NCI-H748 (cell line): ENCODE measurements at regions not wholly inside any gene's neighbourhood (a gene's known extent, or its start where the extent isn't known, plus 50 kb on each side); places are given as distances from the start of the nearest gene placed in this dataset.

Source experiments
- DNase-seq: peaks from one replicate; lab custom pipeline; 2025; ENCODE audit not compliant: unreplicated experiment; lab: John Stamatoyannopoulos, UW

GRCh38 chr7:25994433-25994994 lies 157.5 kb upstream of the NFE2L3 start:
- no peak for DNase-seq

DNA sequence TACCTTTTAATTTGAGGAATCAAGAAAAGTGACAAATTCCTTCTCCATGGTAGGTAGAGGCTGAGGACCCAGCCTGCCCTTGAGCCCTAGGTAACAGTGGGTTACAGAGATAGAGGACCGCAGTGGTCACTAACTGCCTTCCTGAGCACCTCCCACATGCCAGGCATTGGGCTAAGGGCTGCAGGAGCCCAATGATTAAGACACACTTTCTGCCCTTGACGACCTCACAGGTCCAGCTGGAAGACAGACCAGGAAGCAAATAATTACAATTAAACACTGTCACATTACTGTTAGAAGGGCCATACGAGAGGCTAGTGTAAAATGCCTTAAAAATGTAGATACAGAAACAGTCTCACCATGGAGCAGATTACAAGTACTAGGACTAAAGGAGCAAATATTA lies 156.8 kb upstream of the NFE2L3 start:
- DNase-seq = no peak

GRCh38 chr7:25996006-25996408 lies 156.0 kb upstream of the NFE2L3 start:
- peak; percentile 65 for DNase-seq

DNA sequence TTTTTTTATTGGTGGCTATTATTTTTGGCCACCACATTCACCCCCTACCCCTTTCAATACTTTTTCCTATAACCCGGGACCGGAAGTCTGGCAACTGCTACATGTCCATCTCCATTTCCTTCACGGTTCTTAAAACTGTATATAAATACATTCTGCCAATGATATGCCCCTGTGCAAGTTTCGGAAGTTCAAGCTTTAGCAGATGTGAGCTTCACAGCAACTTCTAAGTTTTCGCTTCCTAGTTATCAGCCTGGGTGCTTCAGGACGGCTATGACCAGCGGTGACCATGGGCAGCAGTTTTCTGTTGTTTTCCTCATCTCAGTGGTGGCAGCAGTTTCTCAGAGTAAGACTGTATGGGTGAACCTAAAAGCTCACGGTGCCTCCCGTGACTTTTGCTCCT lies 153.5 kb upstream of the NFE2L3 start:
- no peak for DNase-seq

DNA sequence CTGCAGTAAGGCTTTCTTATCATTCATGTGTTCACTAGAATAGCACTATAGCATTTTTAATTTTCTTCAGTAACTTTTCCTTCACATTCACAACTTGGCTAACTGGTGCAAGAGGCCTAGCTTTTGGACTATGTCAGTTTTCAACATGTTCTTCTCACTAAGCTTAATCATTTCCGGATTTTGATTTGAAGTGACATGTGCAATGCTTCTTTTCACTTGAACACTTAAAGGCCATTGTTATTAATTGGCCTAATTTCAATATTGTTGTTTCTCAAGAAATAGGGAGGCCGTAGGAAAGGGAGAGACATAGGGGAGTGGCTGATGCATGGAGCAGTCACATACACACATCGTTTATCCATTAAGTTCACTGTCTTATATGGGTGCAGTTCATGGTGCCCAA lies 151.2 kb upstream of the NFE2L3 start:
- no peak for DNase-seq

DNA sequence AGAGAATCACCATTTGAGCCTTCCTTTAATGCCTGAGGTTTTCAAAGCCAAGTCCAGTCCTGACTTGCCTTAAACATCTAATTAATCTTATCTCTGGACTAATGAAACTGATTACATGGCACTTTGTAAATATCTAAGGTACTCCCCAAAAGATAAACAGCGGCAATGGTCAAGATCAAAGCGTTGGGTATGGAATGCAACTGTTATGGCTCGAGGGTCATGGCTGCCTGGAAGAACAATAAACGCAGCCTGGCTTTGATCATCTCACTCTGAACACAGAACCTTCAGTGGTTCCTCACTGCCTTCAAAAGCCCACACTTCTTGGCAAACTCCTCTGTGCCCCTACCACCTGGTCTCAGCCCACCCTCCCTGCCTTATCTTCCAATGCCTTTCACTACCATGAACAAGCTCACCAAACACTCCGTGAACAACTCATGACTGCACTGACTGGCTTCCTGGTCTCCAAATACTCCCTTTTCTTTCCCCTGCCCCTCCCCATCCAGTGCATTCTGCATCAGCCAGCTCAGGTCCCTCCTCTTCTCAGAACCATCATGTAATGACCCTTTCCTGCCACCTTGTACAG lies 150.2 kb upstream of the NFE2L3 start:
- DNase-seq = no peak

- peak; percentile 13 for DNase-seq
Measured at GRCh38 chr7:26005683-26006410, 146.2 kb upstream of the NFE2L3 start.

DNA sequence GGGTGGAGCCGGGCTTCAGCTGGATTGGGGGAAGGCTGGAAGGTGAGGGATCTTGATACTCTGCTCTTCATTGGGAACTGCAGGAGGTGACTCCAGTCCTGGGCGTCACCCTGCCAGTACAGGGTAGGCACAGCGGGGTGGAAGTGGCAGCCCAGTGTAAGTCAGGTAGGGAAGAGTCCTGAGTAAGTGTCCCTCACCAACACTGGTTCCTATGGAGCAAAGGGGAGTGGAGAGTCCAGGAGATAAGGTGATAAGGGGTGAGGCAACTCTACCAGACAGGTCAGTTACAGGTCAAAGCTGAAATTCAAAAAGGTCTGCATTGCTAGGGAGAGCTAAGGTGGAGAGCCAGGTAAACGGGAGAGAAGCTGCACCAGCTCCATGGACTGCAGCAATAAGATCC lies 145.6 kb upstream of the NFE2L3 start:
- no peak for DNase-seq

- no peak for DNase-seq
Measured at GRCh38 chr7:26007510-26007909, 144.5 kb upstream of the NFE2L3 start.

GRCh38 chr7:26008428-26008827 lies 143.6 kb upstream of the NFE2L3 start:
- no peak for DNase-seq

- no peak for DNase-seq
Measured at GRCh38 chr7:26011039-26011696, 140.8 kb upstream of the NFE2L3 start.

DNA sequence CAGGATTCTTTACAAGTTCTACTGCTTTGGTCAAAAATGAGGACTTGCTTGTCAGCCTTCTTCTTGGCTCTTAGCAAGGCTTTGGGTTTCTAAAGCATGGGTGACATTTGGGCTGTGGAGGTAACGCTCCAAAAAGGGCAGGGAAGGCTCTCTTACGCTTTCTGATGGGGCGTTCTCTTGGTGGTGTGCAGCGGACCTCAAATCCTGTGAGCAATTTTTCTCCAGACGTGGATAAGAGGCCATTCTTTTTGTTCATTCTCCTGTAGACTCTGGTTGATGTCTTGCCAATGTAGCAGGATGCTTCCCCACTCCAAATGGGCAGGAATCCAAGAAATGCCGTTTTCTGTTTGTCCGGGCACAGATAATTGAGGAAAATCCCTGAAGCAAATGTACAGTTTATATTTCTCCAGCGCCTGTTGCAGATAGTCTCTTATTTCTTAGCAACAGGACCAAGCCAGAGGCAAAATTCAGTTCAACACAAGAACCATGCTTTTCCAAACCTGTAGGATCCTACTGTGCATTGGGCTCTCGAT lies 138.4 kb upstream of the NFE2L3 start:
- peak; percentile 78 for DNase-seq

DNA sequence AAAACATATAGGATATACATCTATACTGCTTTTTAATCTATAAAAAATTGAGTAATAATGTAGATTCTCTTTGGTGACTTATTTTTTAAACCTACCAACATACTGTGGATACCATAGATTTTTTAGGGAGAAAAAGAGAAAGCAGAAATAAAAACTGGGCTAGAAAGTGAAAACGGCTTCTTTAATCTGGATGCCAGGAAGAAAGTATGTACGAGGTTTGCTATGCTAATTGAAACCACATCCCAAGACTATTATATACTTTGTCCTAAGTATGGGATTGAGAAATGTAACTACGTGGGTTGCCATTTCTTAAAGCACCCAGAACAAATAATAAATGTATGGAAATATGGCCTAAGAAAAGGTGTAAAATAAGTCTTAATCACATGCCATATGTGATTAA lies 129.0 kb upstream of the NFE2L3 start:
- DNase-seq = no peak

DNA sequence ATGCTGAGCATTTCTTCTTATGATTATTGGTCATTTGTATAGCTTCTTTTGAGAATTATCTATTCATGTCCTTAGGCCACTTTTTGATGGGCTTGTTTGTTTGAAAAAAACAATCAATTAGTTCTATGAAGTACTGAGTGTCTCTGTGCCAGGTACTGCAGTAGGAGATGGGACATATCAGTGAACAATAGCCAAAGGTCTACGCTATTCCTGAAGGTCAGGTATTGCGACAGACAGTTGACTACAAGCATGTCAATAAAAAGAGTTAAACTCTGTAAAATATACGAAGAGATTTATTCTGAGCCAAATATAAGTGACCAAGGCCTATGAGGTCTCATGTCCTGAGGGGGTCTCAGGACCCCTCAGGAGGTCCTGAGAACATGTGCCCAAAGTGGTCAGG lies 122.1 kb upstream of the NFE2L3 start:
- DNase-seq = no peak

GRCh38 chr7:26034391-26034790 lies 117.6 kb upstream of the NFE2L3 start:
- no peak for DNase-seq

DNA sequence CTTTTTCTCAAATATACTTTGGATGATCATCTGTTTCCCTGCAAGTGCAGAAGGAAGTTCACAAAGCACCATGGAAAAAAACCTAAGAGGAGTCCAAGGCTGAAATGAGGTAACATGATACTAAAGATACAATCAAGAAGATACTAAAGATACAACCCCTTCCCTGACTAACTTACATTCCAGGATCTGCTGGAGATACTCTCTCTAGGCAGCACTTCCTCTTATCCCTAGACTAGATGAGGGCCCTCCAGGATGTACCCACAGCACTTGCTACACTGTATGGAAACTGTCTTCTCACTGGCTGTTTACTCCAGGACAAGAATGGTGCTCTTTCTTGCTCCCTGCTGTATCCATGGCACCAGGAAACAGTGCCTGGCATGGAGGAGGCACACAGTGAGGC lies 116.4 kb upstream of the NFE2L3 start:
- DNase-seq = no peak

- no peak for DNase-seq
Measured at GRCh38 chr7:26036092-26036491, 115.9 kb upstream of the NFE2L3 start.

DNA sequence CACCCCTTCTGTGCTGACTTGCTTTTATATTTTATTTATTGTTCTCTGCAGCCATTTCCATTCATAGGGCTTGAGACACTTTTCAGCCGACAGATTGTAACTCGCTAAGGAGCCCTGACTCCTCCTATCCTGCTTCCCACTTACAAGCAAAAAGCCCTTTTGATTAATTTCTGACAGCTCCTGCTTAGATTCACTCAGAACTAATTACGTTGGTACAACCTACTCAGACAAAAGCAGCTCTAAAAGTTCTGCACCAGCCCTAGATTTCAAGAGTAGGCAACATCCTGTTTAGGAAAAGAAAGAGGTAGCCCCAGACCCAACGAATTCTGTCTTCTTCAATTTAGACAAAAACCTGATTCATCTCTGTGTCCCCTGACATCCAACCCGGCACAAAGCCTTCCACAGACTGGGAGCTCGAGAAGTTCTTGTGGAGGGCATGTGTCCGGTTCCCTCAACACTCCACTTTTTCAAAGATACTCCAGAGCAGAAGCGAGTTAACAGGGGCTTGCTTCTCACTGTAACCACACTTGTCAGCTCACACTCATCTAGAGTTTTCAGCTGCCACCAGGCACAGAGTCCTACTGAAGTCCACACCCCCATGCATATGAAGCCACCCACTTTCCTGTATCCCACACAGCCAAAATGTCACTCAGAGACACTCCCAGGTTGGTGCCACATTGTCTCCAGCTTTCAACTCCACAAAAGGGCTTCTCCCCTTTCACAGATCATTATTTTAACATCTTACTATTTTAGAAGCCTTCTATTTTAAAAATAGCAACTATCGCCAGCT lies 113.6 kb upstream of the NFE2L3 start:
- DNase-seq = peak; percentile 10

DNA sequence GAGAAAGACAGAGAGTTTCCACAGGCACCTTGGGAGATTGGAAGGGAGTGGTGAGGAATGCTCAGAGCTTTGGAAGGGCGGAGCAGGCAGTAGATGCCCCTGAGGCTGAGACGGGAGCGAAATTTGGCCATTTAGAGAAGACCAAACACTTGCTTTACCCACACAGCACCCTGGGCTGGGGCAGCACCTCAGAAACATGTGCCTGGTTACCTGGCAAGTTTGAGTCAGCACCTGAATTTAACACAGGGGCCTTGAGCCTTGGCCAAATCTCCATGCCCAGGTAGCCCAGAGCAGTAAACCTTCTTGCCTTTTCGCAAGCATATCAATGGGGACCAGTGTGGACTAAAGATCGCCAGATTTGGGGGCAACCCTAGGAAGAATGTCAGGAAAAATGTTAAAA lies 111.9 kb upstream of the NFE2L3 start:
- no peak for DNase-seq

DNA sequence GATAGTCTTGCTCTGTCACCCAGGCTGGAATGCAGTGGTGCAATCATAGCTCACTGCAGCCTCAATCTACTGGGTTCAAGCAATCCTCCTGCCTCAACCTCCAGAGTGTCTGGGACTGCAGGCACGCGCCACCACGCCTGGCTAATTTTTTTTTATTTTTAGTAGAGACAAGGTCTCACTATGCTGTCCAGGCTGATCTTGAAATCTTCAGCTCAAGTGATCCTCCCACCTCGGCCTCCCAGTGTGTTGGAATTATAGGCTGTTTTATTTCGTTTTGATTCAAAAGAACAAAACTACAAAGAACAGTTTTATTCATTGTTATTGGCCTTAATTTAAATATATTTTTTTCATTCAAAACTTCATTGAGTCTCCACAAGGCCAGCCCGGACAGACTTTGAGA lies 109.8 kb upstream of the NFE2L3 start:
- DNase-seq = no peak

GRCh38 chr7:26043801-26044200 lies 108.2 kb upstream of the NFE2L3 start:
- DNase-seq = no peak
